ENCODE measurements at regions not wholly inside any gene's neighbourhood (a gene's known extent, or its start where the extent isn't known, plus 50 kb on each side); places are given as distances from the start of the nearest gene placed in this dataset.
"Not testable (repeated sequence)": the region's sequence is repeated elsewhere in the genome, so short reads cannot be mapped to it uniquely, and the experiment has no call there.

DNA sequence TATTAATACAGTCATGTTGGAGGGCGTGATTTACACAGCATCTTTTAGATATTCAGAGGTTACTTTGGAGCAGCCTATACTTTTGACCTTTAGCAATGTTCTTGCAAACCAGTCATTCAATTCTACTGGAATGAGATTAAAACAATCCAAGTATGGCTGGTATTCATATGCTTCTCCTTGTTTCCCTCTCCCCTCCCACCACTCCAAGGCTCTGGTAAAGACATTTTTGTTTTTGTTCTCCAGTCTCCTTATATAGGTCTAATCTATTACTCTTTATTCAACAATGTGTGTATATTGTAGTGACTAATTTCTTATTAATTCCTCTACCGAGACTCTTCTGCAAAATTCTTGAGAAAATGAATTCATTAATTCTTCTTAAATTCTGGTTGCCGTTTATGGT is 465.1 kb upstream of the ZNF337 start:
- H3K9ac ChIP-seq (ENCODE audit: insufficient read depth in 1 of 2, low read depth in 2 of 2, low read length in 2 of 2); POLR2A ChIA-PET; H3K4me1 ChIP-seq (replicated peaks in 1 of 2; ENCODE audit: control insufficient read depth in 2 of 2, insufficient read depth in 2 of 2, low read length in 2 of 2); H3K4me3 ChIP-seq; ATAC-seq; BruUV-seq (replicated peaks); H3K9me1 ChIP-seq (ENCODE audit: control insufficient read depth, insufficient read depth, low read length); H3K27ac ChIP-seq (ENCODE audit: extremely low read depth, low read depth, low read length); intact Hi-C loops (cut with micrococcal nuclease); FAIRE-seq; H3K9me3 ChIP-seq (replicated peaks; ENCODE audit: control insufficient read depth, insufficient read depth, low read depth, low read length); DNase-seq (ENCODE audit: extremely low read depth in 1 of 4, low spot score in 3 of 4); H3K79me2 ChIP-seq (ENCODE audit: control insufficient read depth, insufficient read depth, low read length); in situ Hi-C loops (cut with MboI); H3K4me2 ChIP-seq (ENCODE audit: insufficient read depth, low read length); H2AFZ ChIP-seq (ENCODE audit: low read depth, low read length); H3K36me3 ChIP-seq (ENCODE audit: control insufficient read depth, insufficient read depth, low read length); H4K20me1 ChIP-seq (replicated peaks; ENCODE audit: control insufficient read depth, insufficient read depth, low read length); CTCF ChIA-PET (ENCODE audit: low intra/inter-chr PET ratio); H3K27me3 ChIP-seq (ENCODE audit: control insufficient read depth in 2 of 2, insufficient read depth in 2 of 2, low read length in 2 of 2): not testable (repeated sequence)
- 0% methylated on average over 3 of the region's 3 CpGs for WGBS (ENCODE audit: insufficient coverage, low coverage, missing lambda C conversion rate)

DNA sequence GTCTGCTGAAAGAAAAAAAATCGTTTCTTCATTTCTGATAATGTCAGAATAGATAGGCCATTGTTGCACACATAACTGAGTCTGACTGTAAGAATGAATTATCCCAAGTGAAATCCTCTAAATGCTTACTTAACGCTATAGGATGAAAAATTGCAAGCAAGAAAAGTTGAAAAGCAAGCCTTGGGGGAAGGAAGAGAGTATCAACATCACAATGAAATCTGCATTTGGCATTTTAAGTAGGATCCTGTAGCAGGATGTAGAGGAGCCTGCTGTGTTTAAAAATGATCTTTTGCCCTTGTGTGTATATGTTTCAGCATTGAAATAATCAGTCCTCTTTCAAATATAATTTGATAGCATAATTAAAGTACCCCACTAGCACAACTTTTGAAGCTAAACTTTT is 464.3 kb upstream of the ZNF337 start:
- in situ Hi-C loops (cut with MboI); POLR2A ChIA-PET; H3K9ac ChIP-seq (ENCODE audit: insufficient read depth in 1 of 2, low read depth in 2 of 2, low read length in 2 of 2); H3K4me2 ChIP-seq (ENCODE audit: insufficient read depth, low read length); H3K9me3 ChIP-seq (replicated peaks; ENCODE audit: control insufficient read depth, insufficient read depth, low read depth, low read length); H3K79me2 ChIP-seq (ENCODE audit: control insufficient read depth, insufficient read depth, low read length); BruUV-seq (replicated peaks); H2AFZ ChIP-seq (ENCODE audit: low read depth, low read length); CTCF ChIA-PET (ENCODE audit: low intra/inter-chr PET ratio); H3K4me3 ChIP-seq; H3K27ac ChIP-seq (ENCODE audit: extremely low read depth, low read depth, low read length); H3K4me1 ChIP-seq (replicated peaks in 1 of 2; ENCODE audit: control insufficient read depth in 2 of 2, insufficient read depth in 2 of 2, low read length in 2 of 2); FAIRE-seq; H3K9me1 ChIP-seq (ENCODE audit: control insufficient read depth, insufficient read depth, low read length); DNase-seq (ENCODE audit: extremely low read depth in 1 of 4, low spot score in 3 of 4); ATAC-seq; H3K27me3 ChIP-seq (ENCODE audit: control insufficient read depth in 2 of 2, insufficient read depth in 2 of 2, low read length in 2 of 2); intact Hi-C loops (cut with micrococcal nuclease); H4K20me1 ChIP-seq (replicated peaks; ENCODE audit: control insufficient read depth, insufficient read depth, low read length); H3K36me3 ChIP-seq (ENCODE audit: control insufficient read depth, insufficient read depth, low read length): not testable (repeated sequence)
- 0% methylated on average over 2 of the region's 2 CpGs for WGBS (ENCODE audit: insufficient coverage, low coverage, missing lambda C conversion rate)
